Cardiac fibroblast (primary cell): ENCODE measurements at regions not wholly inside any gene's neighbourhood (a gene's known extent, or its start where the extent isn't known, plus 50 kb on each side); places are given as distances from the start of the nearest gene placed in this dataset.

Experiments used
- DNase-seq, 2 donors: peaks; one replicate each; pipeline versions ENCODE4 v3.0.0 to v3.0.0-alpha.2; 2010; ENCODE audit warnings: low read depth in 2 of 2
- H3K4me3 ChIP-seq, 2 donors: replicated peaks in 1 of 2; 1 replicate in 1 of 2; 2 replicates in 1 of 2; pipeline ENCODE4 v1.5.1; 2011; ENCODE audit warnings: low read depth in 2 of 2, low read length in 2 of 2, mild to moderate bottlenecking in 2 of 2, moderate library complexity in 1 of 2
- TF ChIP-seq, protein P1 (sequence below): IDR thresholded peaks from one replicate; pipeline ENCODE4 v1.5.1; 2011; ENCODE audit warnings: low read depth, mild to moderate bottlenecking, low read length, inconsistent platforms

DNA sequence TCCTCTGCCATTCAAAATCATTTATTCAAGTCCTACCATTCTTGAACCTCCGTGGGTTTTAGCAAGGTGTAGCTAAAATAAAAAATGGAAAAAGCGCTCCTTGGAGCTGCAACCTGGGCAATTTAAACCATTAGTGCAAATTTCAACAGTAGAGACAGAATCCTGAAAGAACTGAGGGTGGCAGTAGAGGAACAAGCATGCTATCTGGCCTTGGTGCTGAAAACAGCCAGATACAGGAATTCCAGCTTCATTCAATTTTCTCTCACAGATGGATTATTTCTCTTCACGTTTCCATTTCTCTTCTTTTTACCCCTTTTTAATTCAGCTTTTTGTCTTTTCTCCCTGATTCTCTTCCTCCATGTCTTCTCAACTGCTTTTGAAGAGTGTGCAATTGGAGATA, 77.7 kb downstream of the OTUD1 start:
- peak; percentile 23 to 34 for DNase-seq
- TF ChIP-seq, protein P1, sequence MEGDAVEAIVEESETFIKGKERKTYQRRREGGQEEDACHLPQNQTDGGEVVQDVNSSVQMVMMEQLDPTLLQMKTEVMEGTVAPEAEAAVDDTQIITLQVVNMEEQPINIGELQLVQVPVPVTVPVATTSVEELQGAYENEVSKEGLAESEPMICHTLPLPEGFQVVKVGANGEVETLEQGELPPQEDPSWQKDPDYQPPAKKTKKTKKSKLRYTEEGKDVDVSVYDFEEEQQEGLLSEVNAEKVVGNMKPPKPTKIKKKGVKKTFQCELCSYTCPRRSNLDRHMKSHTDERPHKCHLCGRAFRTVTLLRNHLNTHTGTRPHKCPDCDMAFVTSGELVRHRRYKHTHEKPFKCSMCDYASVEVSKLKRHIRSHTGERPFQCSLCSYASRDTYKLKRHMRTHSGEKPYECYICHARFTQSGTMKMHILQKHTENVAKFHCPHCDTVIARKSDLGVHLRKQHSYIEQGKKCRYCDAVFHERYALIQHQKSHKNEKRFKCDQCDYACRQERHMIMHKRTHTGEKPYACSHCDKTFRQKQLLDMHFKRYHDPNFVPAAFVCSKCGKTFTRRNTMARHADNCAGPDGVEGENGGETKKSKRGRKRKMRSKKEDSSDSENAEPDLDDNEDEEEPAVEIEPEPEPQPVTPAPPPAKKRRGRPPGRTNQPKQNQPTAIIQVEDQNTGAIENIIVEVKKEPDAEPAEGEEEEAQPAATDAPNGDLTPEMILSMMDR: peak; percentile 49
- no peak overlapping the region for H3K4me3 ChIP-seq

GRCh38 chr10:23517155-23517554, 78.3 kb downstream of the OTUD1 start:
- no peak for DNase-seq
- TF ChIP-seq, protein P1: no peak

GRCh38 chr10:23521735-23522134, 82.9 kb downstream of the OTUD1 start:
- DNase-seq: no peak
- H3K4me3 ChIP-seq: no peak overlapping the region
- TF ChIP-seq, protein P1: no peak

More at GRCh38 chr10:23517155-23517554, 78.3 kb downstream of the OTUD1 start:
- no peak overlapping the region for H3K4me3 ChIP-seq

DNA sequence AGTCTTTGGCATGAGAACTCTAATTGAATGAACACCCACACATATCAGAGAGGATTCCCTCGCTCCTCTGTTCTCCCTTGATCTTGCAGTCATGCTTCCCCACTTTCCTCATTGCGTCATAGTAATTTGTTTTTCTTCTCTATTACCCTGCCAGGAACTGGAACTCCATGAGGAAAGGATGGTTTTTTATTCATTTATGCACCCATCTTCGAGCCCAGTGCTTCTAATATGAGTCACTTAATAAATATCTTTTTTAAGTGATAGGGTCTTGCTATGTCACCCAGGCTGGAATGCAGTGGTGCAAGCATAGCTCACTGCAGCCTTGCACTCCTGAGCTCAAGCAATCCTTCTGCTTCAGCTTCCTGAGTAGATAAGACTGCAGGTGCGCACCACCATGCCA, 83.5 kb downstream of the OTUD1 start:
- DNase-seq: peak; percentile 3 to 18
- TF ChIP-seq, protein P1: no peak
- no peak overlapping the region for H3K4me3 ChIP-seq

DNA sequence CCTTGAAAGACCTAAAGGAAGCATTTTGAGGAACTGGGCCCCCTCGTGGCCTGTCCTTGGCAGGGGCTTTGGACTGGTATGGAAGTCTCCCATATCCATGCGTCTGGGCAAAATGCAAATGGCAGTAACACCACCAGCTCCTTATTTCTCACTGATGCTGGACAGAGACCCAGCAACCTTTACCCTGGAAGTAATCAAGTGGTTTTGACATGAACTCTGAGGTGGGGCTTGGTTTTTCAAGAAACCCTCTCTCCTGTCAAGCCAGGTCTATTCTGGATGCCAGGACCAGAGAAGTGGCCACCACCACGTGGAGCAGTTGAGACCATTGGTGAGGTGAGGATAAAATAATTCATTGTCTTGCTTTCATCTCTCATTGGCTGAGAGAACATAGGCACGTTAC, 84.4 kb downstream of the OTUD1 start:
- H3K4me3 ChIP-seq: no peak overlapping the region
- no peak for DNase-seq
- TF ChIP-seq, protein P1: no peak

GRCh38 chr10:23525406-23525805, 86.5 kb downstream of the OTUD1 start:
- DNase-seq: peak; percentile 45 to 55
- TF ChIP-seq, protein P1: peak; percentile 21
- no peak overlapping the region for H3K4me3 ChIP-seq

GRCh38 chr10:23528419-23528818, 89.5 kb downstream of the OTUD1 start:
- DNase-seq: no peak
- TF ChIP-seq, protein P1: no peak
- no peak overlapping the region for H3K4me3 ChIP-seq
